HG02763 (cell line): ENCODE measurements at regions not wholly inside any gene's neighbourhood (a gene's known extent, or its start where the extent isn't known, plus 50 kb on each side); places are given as distances from the start of the nearest gene placed in this dataset.

Experiments used
- ATAC-seq: cut with Tn5 transposase; IDR thresholded peaks from one replicate; pipeline ENCODE4 v1.9.1; 2021; ENCODE audit warnings: mild to moderate bottlenecking, moderate library complexity; ENCODE audit not compliant: unreplicated experiment

DNA sequence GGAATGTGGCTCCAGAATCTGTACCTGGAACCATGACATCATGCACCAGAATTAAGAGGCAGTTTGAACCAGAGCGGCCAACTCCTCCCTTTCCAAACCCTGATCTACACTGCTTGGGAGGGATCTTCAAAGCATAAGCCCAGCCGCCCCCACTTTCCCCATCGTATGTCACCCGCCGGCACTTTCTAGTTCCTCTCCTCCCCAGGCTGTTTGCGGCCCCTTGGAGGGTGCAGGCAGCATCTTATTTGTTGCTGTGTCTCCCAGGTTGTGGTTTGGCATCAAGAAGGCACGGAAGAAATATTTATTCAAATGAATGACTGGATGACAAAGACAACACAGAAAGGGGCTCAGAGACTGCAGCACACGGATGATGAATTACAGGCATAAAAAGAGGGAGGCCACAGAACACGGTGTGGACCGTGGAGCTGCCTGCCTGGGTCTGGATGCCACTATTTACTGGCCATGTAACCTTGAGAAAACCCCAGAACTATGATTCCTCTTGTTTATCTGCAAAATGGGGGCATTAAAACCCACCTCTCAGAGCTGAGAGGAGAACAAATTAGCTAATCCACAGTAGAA lies 305.8 kb downstream of the EIPR1 start:
- ATAC-seq: no peak

DNA sequence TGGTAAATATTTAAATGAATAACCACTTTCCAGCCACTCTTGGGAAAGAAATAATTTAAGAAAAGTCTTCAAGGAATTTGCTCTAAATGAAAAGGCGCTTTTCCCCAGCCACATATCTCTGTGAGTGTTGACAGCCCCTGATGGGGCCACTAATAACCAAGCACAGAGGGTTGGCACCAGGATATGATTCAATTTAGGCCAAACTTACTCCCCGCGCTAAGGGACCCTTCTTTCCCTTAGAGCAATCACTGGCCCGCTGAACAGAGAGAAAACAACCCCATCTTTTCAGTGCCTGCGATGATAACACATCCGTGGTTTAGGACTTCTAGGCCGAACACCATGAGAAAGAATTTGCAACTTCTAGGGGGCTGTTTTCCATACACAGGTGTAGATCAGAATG lies 310.8 kb downstream of the EIPR1 start:
- ATAC-seq: no peak

DNA sequence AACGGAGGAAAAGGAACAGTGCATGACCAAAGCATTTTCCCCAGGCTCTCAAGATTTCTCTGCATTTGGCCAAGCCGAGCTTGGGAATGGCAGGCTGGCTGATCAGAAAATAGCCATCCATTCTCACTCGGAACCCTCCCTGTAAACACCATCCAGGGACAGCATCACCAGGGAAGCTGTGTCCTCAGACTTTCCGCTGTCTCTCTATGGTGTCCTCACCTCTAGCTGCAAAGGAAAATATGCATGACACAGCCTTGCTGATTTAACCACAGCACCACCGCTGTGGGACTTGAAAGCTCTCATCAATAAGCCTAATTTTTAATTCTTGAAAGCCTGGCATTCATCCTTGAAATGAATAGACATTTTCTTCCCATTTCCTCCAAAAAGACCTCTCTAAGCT lies 311.7 kb downstream of the EIPR1 start:
- ATAC-seq: no peak

DNA sequence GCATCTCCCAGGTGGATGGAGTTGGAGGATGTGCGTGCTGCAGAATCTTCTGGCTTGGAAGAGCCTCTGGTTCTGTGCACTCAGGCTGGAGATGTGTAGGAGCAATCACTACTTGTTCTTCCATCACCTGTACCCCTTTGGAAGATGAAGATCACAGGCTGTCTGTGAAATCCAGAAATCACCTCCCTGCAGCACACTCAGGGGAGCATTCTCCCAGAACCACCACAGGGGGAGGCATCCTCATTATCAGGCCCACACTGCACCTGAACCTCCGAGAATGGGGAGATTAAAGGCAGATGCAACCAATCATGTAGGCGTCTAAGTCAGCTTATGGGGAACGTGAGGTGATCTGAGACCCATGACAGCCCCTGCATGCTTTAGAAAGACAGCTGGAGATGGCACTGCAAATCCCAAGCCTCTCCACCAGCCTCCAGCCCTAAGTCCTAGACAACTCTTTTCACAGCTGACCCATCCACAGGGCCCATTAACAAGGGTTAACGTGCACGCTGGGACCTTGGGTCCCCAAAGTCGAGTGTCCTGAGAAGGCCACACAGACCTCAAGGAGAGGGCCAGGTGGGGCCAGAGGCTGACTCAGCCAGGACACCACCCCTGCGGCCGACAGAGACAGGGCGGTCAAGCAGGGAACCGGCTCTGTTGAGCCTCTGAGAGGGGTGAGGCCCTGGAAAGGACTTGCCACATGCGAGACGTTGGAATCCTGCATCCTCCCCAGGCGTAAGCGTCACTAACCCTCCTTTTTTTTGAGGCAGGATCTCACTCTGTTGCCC lies 314.9 kb downstream of the EIPR1 start:
- ATAC-seq: no peak

DNA sequence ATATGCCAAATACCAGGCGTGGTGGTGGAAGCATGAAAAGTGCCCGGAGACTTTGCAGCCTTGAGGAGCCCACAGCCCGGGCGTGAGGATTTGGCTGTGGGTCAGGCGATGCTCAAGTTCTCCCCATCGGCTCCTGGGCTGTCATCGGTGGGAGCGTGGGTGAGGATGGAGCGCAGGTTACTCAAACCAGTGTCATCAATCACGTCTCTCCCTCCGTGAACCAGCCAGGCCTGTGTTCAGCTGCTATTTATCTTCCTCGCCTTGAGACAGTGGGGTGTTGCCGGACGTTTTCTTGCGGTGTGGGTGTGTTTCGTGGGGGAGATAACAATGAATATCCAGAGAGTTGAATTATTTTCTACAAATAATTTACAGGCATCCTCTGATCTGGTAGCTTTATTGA lies 317.6 kb downstream of the EIPR1 start:
- ATAC-seq: no peak

DNA sequence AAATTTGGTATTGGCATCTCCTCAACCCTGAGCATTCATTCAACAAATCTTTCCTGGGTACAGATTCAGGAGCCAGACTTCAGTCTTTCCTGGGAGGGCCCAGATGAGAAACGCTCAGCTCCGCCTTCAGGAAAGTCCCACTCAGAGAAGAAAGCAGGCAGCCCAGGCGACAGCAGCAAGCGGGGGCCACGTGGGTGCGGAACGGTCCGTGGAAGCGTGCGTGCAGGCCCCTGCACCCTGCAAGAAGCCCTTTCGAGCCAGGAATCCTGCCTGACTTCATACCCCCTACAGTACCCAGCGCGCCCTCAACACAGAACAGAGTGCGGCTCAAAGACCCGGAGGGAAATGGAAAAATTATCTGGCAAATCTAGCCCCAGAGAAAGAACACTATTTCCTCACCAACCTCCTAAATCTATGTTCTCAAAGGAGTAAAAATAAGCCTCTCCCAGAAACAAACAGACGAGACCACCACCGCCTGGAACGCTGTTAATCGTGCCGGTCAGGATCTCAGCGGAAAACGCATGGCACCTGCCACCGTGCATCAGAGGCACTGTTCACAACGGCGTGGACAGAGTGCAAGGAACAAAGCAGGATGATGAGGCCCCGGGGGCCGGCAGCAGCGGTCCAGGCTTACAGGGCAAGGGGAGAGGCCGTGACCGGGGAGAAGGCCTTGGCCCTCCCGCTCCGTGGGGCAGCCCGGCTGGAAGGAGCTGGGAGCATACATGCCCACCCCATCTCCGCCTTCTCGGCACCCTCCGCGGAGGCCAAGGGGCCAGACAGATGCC lies 318.3 kb downstream of the EIPR1 start:
- no peak for ATAC-seq

DNA sequence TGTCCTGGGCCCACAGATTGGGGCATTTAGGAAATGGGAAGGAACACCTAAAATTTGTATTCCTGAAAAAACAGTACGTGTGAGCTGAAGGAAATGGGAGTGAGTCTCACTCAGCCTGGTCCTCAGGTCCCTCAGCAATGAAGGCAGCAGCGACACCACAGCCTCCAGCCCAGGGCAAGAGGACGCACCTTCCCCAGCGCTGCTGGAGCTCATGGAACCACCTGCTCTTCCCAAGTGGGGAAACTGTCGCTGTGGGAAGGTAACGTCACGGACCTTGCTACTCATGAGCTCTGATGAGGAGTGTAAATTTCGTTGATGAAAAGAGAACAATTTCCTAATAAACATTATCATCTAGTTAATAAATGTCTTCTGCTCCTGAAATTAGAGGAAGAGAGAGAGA lies 323.6 kb downstream of the EIPR1 start:
- ATAC-seq: no peak

DNA sequence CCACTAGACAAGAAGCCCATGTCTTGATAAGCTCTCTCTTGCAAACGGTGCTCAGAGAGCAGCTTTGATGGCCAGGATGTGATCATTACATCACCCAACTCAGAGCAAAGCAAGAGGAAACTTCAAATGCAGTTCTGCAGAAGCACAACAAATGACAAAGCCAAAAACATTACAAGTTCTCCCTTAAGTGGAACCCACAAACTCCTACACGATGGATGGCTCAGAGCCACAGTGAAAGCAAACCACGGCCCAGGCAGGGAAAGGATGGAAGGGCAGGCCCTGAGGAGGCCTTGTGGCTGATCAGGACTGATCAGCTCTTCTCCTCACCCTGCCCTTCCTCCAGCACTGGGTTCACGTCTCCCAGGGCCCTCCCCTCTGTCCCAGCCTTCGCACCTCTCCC lies 326.4 kb downstream of the EIPR1 start:
- no peak for ATAC-seq

DNA sequence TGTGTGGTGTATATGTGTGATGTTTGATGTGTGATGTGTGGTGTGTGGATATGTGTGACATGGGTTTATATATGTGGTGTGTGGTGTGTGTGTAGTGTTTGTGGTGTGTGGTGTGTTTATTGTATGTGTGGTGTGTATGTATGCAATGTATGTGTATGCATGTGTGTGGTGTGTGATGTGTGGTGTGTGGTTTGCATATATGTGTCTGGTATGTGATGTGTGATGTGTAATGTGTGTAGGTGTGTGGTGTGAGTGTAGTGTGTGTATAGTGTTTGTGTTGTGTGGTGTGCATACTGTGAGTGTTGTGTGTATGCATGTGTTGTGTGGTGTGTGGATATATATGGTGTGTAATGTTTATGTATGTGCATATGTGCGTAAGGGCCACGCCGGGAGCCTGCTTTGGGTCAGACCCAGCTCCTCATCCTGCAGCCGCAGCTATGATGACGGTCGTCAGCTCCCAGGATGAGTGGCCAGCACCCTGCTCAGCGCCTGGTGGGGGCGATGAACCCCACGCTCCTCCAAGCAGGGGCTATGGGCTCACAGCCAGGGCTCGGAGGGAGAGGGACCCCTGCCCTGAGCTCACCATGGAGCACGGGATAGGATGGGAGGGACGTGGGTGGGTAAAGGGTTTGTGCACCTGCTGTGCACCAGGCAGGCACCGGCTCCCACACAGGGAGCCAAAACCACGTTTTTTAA lies 331.3 kb downstream of the EIPR1 start:
- no peak for ATAC-seq

DNA sequence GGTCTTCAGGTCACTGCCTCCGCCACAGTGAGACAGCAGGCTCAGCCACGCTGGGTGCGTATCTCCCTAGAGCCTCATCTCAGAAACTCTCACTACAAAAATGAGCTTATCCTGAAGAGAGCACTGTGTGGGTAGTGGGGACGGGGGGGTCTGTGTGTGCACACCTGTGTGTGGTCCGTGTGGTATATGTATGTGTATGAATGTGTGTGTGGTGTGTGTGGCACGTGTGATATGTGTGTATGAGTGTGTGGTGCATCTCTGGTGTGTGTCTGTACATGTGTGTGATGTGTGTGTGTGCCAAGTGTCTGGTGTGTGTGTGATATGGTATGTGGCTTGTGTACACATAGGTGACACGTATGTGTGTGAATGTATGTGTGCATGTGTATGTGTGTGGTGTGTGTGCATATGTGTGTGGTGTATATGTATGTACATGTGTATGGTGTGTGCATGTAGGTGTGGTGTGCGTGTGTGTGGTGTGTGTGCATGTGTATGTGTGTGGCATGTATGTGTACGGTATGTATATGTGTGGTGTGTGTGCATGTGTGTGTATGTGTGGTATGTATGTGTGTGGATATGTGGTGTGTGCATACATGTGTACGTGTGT lies 332.2 kb downstream of the EIPR1 start:
- ATAC-seq: no peak

DNA sequence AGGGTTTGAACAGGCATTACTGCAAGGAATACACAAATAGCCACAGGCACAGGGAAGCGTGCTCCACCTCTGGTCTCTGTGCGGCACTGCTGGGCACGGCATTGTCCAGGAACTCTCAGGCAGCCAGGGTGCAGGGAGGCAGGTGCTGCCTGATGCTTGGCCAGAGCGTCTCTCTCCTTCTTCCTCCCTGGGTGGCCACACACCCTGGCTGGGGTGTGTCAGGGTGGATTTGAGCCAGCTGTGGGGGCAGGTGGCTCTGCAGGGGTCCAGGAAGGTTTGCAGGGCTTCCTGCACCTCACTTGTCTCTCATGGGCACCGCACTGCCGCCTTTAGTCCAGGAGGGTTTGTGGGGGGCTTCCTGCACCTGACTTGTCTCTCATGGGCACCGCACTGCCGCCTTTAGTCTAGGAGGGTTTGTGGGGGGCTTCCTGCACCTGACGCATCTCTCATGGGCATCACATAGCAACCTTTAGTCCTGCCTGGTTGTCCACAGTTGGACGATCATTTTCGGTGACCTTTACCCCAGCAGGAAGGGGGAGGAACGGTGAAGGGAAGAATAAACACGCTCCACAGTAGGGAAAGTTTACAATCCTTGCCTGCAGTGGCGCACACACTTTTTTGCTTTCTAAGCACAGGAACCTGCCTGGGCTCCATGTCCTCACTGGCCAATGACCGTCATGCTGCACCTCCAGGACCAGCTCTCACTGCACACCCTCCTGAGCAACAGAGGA lies 332.9 kb downstream of the EIPR1 start:
- ATAC-seq: no peak

DNA sequence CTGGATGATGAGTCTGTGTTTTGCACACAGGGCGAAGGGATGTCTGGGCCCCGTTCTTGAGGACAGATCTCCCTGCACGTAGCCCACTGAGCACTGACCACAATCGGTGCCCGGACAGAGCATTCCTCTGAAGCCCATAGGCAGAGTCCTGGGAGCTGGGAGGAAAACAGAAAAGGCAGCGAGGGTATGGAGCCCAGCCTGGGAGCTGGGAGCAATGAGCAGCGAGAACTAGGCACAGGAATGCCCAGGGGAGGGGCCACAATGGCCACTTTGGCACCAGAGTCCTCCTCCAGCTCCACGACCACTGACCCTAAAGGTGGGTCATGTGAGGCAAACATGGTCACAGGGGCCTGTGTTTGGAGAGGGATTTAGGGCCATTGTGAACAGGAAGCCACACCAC lies 333.9 kb downstream of the EIPR1 start:
- ATAC-seq: no peak

DNA sequence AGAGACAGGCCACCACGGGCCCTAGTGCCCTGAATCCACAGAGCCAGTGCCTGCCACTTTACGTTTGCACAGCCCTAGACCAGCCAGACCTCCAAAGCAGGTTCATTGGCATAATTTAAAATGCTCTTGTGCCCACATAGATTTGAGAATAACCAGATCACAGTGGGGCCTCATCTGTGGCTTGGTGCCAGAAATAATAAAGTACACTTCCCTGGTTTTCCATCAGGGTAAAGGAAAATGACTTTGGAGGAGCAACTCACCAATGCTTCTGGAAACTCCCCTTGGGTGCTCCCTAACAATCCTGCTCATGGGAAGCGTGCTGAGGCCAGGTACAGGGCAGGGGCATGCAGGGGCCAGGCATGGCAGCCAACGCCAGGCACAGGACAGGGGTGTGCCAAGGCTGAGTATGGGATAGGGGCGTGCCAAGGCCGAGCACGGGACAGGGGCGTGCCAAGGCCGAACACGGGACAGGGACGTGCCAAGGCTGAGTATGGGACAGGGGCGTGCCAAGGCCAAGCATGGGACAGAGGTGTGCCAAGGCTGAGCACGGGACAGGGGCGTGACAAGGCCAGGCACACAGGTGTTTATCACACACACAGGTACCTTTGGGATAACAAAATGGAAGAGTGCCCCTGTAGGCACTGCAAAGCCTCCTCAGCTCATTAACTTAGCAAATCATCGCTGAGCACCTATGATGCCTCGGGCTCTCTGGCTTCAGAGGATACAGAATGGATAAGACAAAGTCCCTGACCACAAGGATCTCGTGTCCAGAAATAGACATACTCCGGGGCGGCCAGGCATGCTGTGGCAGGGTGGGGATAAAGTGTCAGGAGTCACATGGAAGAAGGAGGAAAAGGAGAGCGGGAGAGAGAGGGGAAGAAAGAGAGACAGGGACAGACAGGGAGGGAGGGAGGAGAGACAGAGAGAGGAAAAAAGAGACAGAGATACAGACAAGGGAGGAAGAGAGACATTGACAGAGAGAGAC lies 334.7 kb downstream of the EIPR1 start:
- ATAC-seq: no peak

DNA sequence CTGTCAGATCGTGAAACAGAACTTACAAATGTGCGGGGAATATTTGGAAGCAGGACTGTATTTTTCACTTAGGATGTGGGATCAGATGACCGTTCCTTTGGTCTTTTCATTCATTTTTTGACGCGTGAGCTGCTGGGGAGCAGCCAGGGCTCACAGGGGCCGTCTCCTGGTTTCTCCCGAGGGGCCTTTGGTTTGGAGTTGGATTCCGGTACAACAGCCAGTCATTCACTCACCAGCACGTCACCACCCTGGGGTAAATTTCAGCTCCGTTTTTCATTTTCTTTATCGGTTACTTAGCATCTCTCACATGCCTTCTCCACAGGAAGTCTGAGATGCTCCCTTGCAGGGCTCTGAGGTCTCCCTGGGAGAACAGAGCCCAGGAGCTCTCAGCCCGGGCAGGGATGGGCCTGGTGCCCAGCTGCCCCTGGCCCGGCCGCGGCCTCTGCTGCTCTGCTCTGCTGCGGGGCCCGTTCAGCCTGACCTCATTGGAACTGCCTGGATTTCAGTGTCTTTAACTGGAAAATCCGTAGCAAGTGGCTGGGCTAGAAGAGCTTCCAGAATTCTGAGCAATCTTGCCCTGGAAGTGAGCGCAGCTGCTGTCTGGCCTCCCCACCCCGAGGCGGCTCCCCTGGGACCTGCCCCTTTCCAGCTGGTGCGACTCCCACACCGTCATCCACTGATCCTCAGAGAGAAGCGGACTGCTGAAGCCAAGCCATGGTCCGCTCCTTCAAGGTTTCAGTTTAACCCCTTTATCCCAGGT lies 335.6 kb downstream of the EIPR1 start:
- no peak for ATAC-seq

DNA sequence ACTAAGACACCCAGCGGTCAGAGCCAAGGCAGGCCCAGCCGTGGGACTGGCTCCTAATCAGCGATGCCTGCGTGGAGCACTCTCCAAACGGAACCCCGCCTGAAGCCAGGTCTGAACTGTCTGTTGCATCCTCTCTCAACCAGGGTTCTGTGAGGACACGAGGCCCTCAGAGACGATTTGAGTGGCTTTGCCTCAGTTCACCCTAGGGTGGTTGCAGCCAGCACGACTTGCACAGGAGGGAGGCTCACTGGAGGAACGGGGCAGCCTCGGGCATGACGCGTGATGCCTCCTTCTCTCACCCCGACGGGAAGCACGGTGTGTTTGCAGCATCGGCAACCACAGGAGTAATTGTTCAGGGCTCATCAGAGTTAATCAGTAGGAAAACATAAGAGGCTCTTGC lies 336.4 kb downstream of the EIPR1 start:
- ATAC-seq: no peak

DNA sequence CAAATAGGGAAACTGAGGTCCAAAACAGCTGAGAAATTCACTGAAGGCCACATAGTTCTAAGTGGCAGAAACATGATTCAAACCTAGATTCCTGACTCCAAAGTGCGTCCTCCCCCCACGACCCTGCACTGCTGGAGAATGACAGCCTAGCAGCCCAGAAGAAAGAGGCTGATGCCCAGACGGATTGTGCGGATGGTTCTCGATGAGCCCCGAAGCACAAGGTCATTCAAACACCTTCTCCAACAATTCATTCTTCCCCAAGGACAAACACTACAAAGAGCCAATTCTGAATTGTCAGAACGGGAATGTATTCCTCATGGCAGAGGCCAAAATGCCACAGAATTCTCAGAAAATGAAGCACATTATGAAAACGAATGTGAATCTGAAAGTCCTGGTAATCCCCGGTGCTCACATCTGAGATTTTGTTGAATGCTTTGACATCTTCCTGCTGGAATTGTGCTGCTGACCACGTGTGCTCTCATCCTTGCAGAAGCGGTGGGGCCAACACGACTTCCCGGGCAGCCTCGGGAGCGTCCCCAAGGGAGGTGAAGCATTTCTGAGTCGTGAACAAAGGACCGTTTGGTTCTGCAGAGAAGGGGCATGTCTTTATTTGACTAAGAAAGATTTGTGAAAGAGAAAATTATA lies 337.0 kb downstream of the EIPR1 start:
- no peak for ATAC-seq

DNA sequence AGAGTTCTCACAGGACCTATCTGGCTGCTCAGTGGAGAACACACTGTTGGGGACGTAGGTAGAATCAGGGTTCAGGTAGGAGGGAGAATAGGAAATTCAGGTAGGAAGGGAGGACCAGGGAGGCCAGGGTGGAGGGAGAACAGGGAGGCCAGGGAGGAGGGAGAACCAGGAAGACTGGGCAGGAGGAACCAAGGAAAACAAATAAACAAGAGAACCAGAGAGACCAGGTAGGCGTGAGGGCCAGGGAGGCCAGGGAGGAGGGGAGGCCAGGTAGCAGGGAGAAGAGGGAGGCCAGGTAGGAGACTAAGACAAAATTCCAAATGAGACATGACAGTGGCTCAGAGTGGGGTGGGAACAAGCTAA lies 337.6 kb downstream of the EIPR1 start:
- ATAC-seq: no peak
